ENCODE measurements at regions not wholly inside any gene's neighbourhood (a gene's known extent, or its start where the extent isn't known, plus 50 kb on each side); places are given as distances from the start of the nearest gene placed in this dataset.

- Histone ChIP-seq H3K9me3 (ENCODE audit: control insufficient read depth, insufficient read depth, low read depth, low read length) (no peaks in the 10 kb centered on the region), H3K27ac (ENCODE audit: extremely low read depth, low read depth, low read length) (no peak overlapping the region), H3K4me1 (ENCODE audit: control insufficient read depth, insufficient read depth, low read length) (no peaks in the 10 kb centered on the region), H3K36me3 (ENCODE audit: control insufficient read depth in 2 of 2, insufficient read depth in 1 of 2, low read length in 2 of 2) (no peaks in the 10 kb centered on the region), H3K4me3 (ENCODE audit: low read depth, low read length) (no peak overlapping the region)
- TF ChIP-seq ZNF521 (tag by site-specific recombination; IDR thresholded peaks at IDR 0.05) (no peak), ZNF391 (tag by site-specific recombination; IDR thresholded peaks at IDR 0.05; ENCODE audit: borderline replicate concordance, low read depth) (no peak), ZNF366 (tag by site-specific recombination; conservative IDR thresholded peaks at IDR 0.05) (no peak), ZNF24 (tag by site-specific recombination; IDR thresholded peaks at IDR 0.05) (no peak), WT1 (tag by site-specific recombination; IDR thresholded peaks at IDR 0.05) (no peak), ZNF404 (tag by site-specific recombination; IDR thresholded peaks at IDR 0.05) (no peak), ZNF747 (tag by site-specific recombination; IDR thresholded peaks at IDR 0.05) (no peak), ATF2 (tag by site-specific recombination; IDR thresholded peaks at IDR 0.05; ENCODE audit: low read depth) (no peak), ZNF114 (tag by site-specific recombination; IDR thresholded peaks at IDR 0.05) (no peak), ZNF473 (tag by site-specific recombination; IDR thresholded peaks at IDR 0.05) (no peak), ZNF311 (tag by site-specific recombination; IDR thresholded peaks at IDR 0.05; ENCODE audit: borderline replicate concordance) (no peak), ZNF138 (tag by site-specific recombination; IDR thresholded peaks at IDR 0.05; ENCODE audit: borderline replicate concordance) (no peak), ZBTB6 (tag by site-specific recombination; IDR thresholded peaks at IDR 0.05) (no peak), ZNF112 (tag by site-specific recombination; IDR thresholded peaks at IDR 0.05) (no peak), ZNF658 (tag by site-specific recombination; IDR thresholded peaks at IDR 0.05) (no peak), ZNF221 (tag by site-specific recombination; IDR thresholded peaks at IDR 0.05; ENCODE audit: borderline replicate concordance) (no peak), ZNF488 (tag by site-specific recombination; IDR thresholded peaks at IDR 0.05) (no peak), KLF7 (tag by site-specific recombination; IDR thresholded peaks at IDR 0.05; ENCODE audit: borderline replicate concordance) (no peak)
- TF ChIP-seq, protein P1, sequence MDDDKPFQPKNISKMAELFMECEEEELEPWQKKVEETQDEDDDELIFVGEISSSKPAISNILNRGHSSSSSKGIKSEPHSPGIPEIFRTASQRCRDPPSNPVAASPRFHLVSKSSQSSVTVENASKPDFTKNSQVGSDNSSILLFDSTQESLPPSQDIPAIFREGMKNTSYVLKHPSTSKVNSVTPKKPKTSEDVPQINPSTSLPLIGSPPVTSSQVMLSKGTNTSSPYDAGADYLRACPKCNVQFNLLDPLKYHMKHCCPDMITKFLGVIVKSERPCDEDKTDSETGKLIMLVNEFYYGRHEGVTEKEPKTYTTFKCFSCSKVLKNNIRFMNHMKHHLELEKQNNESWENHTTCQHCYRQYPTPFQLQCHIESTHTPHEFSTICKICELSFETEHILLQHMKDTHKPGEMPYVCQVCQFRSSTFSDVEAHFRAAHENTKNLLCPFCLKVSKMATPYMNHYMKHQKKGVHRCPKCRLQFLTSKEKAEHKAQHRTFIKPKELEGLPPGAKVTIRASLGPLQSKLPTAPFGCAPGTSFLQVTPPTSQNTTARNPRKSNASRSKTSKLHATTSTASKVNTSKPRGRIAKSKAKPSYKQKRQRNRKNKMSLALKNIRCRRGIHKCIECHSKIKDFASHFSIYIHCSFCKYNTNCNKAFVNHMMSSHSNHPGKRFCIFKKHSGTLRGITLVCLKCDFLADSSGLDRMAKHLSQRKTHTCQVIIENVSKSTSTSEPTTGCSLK (tag by site-specific recombination; IDR thresholded peaks at IDR 0.05) = no peak
- TF ChIP-seq, protein P2, sequence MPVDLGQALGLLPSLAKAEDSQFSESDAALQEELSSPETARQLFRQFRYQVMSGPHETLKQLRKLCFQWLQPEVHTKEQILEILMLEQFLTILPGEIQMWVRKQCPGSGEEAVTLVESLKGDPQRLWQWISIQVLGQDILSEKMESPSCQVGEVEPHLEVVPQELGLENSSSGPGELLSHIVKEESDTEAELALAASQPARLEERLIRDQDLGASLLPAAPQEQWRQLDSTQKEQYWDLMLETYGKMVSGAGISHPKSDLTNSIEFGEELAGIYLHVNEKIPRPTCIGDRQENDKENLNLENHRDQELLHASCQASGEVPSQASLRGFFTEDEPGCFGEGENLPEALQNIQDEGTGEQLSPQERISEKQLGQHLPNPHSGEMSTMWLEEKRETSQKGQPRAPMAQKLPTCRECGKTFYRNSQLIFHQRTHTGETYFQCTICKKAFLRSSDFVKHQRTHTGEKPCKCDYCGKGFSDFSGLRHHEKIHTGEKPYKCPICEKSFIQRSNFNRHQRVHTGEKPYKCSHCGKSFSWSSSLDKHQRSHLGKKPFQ (tag by site-specific recombination; IDR thresholded peaks at IDR 0.05) = no peak
- ChIA-PET POLR2A (no interaction called here), CTCF (interaction anchor here (0.6 kb wide), 1 partner anchor 66 kb away, joined by 3 read pairs; no protein-coding TSS in a partner anchor)
Measured at GRCh38 chr5:173408946-173409345, 80.7 kb upstream of the STC2 start.
